Cardiac fibroblast (primary cell): ENCODE measurements at regions not wholly inside any gene's neighbourhood (a gene's known extent, or its start where the extent isn't known, plus 50 kb on each side); places are given as distances from the start of the nearest gene placed in this dataset.
"Not testable (repeated sequence)": the region's sequence is repeated elsewhere in the genome, so short reads cannot be mapped to it uniquely, and the experiment has no call there.

Source experiments
- DNase-seq, 2 donors: peaks; one replicate each; pipeline versions ENCODE4 v3.0.0 to v3.0.0-alpha.2; 2010; ENCODE audit warnings: low read depth in 2 of 2
- H3K4me3 ChIP-seq, 2 donors: replicated peaks in 1 of 2; 1 replicate in 1 of 2; 2 replicates in 1 of 2; pipeline ENCODE4 v1.5.1; 2011; ENCODE audit warnings: low read depth in 2 of 2, low read length in 2 of 2, mild to moderate bottlenecking in 2 of 2, moderate library complexity in 1 of 2
- TF ChIP-seq, protein P1 (sequence below): IDR thresholded peaks from one replicate; pipeline ENCODE4 v1.5.1; 2011; ENCODE audit warnings: low read depth, mild to moderate bottlenecking, low read length, inconsistent platforms

GRCh38 chrX:107384397-107385105 is 64.9 kb upstream of the FRMPD3 start:
- no peak for DNase-seq
- H3K4me3 ChIP-seq, result no peak overlapping the region
- TF ChIP-seq, protein P1, sequence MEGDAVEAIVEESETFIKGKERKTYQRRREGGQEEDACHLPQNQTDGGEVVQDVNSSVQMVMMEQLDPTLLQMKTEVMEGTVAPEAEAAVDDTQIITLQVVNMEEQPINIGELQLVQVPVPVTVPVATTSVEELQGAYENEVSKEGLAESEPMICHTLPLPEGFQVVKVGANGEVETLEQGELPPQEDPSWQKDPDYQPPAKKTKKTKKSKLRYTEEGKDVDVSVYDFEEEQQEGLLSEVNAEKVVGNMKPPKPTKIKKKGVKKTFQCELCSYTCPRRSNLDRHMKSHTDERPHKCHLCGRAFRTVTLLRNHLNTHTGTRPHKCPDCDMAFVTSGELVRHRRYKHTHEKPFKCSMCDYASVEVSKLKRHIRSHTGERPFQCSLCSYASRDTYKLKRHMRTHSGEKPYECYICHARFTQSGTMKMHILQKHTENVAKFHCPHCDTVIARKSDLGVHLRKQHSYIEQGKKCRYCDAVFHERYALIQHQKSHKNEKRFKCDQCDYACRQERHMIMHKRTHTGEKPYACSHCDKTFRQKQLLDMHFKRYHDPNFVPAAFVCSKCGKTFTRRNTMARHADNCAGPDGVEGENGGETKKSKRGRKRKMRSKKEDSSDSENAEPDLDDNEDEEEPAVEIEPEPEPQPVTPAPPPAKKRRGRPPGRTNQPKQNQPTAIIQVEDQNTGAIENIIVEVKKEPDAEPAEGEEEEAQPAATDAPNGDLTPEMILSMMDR, result no peak

DNA sequence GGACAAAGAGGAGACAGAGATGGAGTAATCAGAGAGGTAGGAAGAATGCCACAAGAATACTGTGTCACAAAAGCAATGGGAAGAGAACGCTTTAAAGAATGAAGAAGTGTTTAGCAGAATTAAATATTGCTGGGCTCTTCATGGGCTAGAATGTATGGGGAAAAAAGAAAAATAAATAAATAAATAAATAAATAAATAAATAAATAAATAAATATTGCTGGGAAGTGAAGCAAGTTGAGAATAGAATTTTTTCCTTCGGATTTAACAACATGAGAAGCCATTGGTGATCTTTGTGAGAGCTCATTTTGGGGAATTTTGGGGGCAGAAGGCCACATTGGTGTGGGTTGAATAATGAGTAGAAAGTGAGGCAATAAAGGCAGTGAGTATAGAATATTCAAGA is 59.7 kb upstream of the FRMPD3 start:
- TF ChIP-seq, protein P1, result no peak
- no peak overlapping the region for H3K4me3 ChIP-seq
- DNase-seq, result no peak

GRCh38 chrX:107393656-107394055 is 55.8 kb upstream of the FRMPD3 start:
- DNase-seq, H3K4me3 ChIP-seq: not testable (repeated sequence)

- DNase-seq, result no peak
- TF ChIP-seq, protein P1, result no peak
- no peak overlapping the region for H3K4me3 ChIP-seq
Measured at GRCh38 chrX:107396235-107396634, 53.2 kb upstream of the FRMPD3 start.

- DNase-seq, result no peak
- H3K4me3 ChIP-seq, result no peak overlapping the region
- TF ChIP-seq, protein P1, result no peak
Measured at GRCh38 chrX:107396783-107397182, 52.7 kb upstream of the FRMPD3 start.

- H3K4me3 ChIP-seq, result no peak overlapping the region
- TF ChIP-seq, protein P1, result no peak
- no peak for DNase-seq
Measured at GRCh38 chrX:107398115-107398514, 51.3 kb upstream of the FRMPD3 start.
